Gastroesophageal sphincter (tissue), 3 donors: ENCODE measurements at regions not wholly inside any gene's neighbourhood (a gene's known extent, or its start where the extent isn't known, plus 50 kb on each side); places are given as distances from the start of the nearest gene placed in this dataset.

Experiments used
- EP300 ChIP-seq: sonication (generic); formaldehyde crosslinking; IDR thresholded peaks from one replicate; pipeline ENCODE4 v1.6.1; 2017; ENCODE audit warnings: antibody characterized with exemption, mild to moderate bottlenecking
- POLR2A ChIP-seq, 2 donors: fragments of 450-650 bp; IDR thresholded peaks; one replicate each; pipeline ENCODE4 v1.6.1; 2017; ENCODE audit warnings: antibody characterized with exemption in 2 of 2, mild to moderate bottlenecking in 2 of 2, moderate library complexity in 1 of 2
- TF ChIP-seq, protein P1 (sequence below), 4 experiments: fragments of 200-600 bp in 2 of 4; fragments of 450-650 bp in 2 of 4; sonication (generic) in 1 of 4; IDR thresholded peaks; one replicate each; pipeline ENCODE4 v1.5.1; 2017 to 2019; ENCODE audit warnings: antibody characterized with exemption in 4 of 4, mild to moderate bottlenecking in 2 of 4, moderate library complexity in 2 of 4

GRCh38 chr6:11434565-11435326 is 102.8 kb upstream of the TMEM170B start:
- TF ChIP-seq, protein P1, sequence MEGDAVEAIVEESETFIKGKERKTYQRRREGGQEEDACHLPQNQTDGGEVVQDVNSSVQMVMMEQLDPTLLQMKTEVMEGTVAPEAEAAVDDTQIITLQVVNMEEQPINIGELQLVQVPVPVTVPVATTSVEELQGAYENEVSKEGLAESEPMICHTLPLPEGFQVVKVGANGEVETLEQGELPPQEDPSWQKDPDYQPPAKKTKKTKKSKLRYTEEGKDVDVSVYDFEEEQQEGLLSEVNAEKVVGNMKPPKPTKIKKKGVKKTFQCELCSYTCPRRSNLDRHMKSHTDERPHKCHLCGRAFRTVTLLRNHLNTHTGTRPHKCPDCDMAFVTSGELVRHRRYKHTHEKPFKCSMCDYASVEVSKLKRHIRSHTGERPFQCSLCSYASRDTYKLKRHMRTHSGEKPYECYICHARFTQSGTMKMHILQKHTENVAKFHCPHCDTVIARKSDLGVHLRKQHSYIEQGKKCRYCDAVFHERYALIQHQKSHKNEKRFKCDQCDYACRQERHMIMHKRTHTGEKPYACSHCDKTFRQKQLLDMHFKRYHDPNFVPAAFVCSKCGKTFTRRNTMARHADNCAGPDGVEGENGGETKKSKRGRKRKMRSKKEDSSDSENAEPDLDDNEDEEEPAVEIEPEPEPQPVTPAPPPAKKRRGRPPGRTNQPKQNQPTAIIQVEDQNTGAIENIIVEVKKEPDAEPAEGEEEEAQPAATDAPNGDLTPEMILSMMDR (IDR thresholded peaks at IDR 0.05) = no peak
- TF ChIP-seq EP300 = no peak
- no peak for TF ChIP-seq POLR2A (IDR thresholded peaks at IDR 0.05)
